GM12878 (cell line): ENCODE measurements at regions not wholly inside any gene's neighbourhood (a gene's known extent, or its start where the extent isn't known, plus 50 kb on each side); places are given as distances from the start of the nearest gene placed in this dataset.

ENCODE experiments used
- ATF3 ChIP-seq: IDR thresholded peaks from 2 replicates; pipeline ENCODE4 v1.6.1; 2011; ENCODE audit warnings: low read depth, mild to moderate bottlenecking, low read length, moderate library complexity, borderline replicate concordance; ENCODE audit errors: extremely low read depth
- CTCF ChIP-seq, 3 experiments: IDR thresholded peaks in 2 of 3; conservative IDR thresholded peaks in 1 of 3; 2 replicates each; pipeline ENCODE4 v1.5.1; 2011; ENCODE audit warnings: low read depth in 3 of 3, low read length in 3 of 3, mild to moderate bottlenecking in 3 of 3, control low read depth in 2 of 3, moderate library complexity in 2 of 3, inconsistent platforms in 1 of 3, mixed read lengths in 1 of 3; ENCODE audit not compliant: control insufficient read depth in 2 of 3, insufficient read depth in 1 of 3; ENCODE audit errors: extremely low read depth in 1 of 3
- ESRRA ChIP-seq: IDR thresholded peaks from 2 replicates; pipeline ENCODE4 v1.6.1; 2012; ENCODE audit warnings: mild to moderate bottlenecking, low read length, improper control_type of control experiment
- FOXM1 ChIP-seq: IDR thresholded peaks from 2 replicates; pipeline ENCODE4 v1.6.1; 2012; ENCODE audit warnings: low read depth, mild to moderate bottlenecking, inconsistent platforms, low read length, moderate library complexity
- NFIC ChIP-seq: IDR thresholded peaks from 2 replicates; pipeline ENCODE4 v1.6.1; 2012; ENCODE audit warnings: low read depth, mild to moderate bottlenecking, inconsistent platforms, low read length, moderate library complexity
- POLR2A ChIP-seq: IDR thresholded peaks from 2 replicates; pipeline ENCODE4 v1.6.1; 2011; ENCODE audit warnings: low read depth, mild to moderate bottlenecking, low read length
- SP1 ChIP-seq: IDR thresholded peaks from one replicate; pipeline ENCODE4 v1.6.1; 2011; ENCODE audit warnings: low read depth, low read length
- TCF12 ChIP-seq: IDR thresholded peaks from 2 replicates; pipeline ENCODE4 v1.6.1; 2011; ENCODE audit warnings: low read depth, mild to moderate bottlenecking, low read length

- no peak for TF ChIP-seq POLR2A
- TF ChIP-seq CTCF (IDR thresholded peaks at IDR 0.05 in 2 of 3, conservative IDR thresholded peaks at IDR 0.05 in 1 of 3; ENCODE audit: control insufficient read depth in 2 of 3, extremely low read depth in 1 of 3, insufficient read depth in 1 of 3, low read depth in 3 of 3, low read length in 3 of 3), result no peak
- no peak for TF ChIP-seq TCF12
- TF ChIP-seq SP1, result no peak
- no peak for TF ChIP-seq FOXM1
- no peak for TF ChIP-seq NFIC
- TF ChIP-seq ESRRA, result no peak
- TF ChIP-seq ATF3, result no peak
These were observed 65.4 kb upstream of the LMO4 start for GRCh38 chr1:87263281-87263680.
